GM18870 (cell line): ENCODE measurements at regions not wholly inside any gene's neighbourhood (a gene's known extent, or its start where the extent isn't known, plus 50 kb on each side); places are given as distances from the start of the nearest gene placed in this dataset.
"Not testable (repeated sequence)": the region's sequence is repeated elsewhere in the genome, so short reads cannot be mapped to it uniquely, and the experiment has no call there.

Experiments
- ATAC-seq: cut with Tn5 transposase; IDR thresholded peaks from one replicate; pipeline ENCODE4 v1.9.1; 2021; ENCODE audit warnings: moderate library complexity; ENCODE audit not compliant: unreplicated experiment

DNA sequence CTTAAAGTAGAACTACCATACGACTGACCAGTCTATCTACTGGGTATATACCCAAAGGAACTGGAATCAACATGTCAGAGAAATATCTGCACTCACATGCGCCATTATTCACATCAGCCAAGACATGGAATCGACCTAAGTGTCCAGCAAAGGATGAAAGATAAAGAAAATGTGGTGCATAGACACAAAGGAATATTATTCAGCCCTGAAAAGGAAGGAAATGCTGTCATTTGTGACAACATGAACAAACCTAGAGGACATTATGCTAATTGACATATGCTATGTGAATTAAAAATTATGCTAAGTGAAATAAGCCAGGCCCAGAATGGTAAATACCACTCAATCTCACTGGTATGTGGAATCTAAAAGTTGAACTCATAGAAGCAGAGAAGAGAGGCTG lies 123.7 kb downstream of the KLF6 start:
- ATAC-seq = no peak

DNA sequence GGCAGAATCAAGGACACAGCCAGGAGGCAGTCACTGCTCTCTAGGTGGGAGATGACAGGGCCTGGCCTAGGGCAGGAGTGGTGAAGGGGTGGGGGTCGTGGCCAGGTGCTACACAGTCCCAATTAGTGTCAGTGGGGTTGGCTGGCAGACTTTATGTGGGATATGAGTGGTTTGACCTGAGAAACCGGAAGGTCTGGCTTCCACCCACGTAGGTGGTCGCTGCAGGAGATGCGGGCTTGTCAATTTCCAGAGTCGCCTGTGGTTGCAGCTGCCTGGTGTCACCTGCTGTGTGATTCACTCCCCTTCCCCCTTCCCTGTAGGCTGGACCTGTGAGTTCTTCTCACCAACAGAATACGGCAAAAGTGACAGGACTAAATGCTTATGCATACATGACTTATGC lies 124.3 kb downstream of the KLF6 start:
- no peak for ATAC-seq

DNA sequence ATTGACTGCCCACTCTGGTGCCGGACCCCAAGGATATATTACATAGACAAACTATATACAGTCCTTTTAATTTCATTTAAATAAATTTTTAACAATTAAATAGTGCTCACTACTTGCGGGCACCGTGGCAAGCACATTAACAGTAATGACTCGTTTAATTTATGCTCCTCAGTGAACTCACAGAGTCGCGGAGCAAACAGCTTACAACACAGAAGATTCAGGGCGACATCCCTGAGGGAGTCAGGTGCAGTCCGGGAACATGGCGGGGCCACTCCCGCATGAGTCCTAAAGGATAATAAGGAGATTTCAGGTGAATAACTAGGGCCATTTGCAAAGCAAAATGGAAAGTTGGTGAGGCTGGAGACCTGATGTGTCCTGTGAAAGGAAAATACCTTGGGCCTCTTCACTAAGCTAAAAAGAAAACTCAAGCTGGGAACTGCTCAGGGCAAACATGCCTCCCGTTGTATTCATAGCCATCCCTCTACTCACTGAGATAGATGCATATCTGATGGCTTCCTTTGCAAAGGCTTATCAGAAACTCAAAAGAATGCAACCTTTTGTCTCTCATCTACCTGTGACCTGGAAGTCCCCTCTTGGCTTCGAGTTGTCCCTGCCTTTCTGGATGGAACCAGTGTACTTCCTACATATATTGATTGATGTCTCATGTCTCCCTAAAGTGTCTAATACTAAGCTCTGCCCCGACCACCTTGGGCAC lies 125.6 kb downstream of the KLF6 start:
- no peak for ATAC-seq

DNA sequence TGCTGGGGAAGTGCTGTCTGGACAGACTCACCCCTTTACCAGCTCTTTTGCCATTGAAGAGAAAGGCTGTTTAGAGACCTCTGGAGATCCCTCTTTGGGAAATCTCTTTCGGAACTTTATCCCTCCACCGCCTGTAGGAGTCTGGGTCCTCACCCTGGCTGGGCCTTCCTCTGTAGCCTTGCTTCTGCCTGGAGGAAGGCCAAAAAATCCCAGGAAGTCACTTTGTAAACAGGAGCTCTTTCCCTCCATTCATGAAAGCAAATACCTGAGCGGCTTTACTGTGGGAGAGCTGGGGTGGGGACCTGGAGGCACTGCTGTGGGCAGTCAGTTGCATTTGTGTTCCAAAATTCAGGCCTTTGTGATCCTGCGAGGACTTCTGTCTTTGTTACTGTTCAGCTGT lies 126.2 kb downstream of the KLF6 start:
- no peak for ATAC-seq

DNA sequence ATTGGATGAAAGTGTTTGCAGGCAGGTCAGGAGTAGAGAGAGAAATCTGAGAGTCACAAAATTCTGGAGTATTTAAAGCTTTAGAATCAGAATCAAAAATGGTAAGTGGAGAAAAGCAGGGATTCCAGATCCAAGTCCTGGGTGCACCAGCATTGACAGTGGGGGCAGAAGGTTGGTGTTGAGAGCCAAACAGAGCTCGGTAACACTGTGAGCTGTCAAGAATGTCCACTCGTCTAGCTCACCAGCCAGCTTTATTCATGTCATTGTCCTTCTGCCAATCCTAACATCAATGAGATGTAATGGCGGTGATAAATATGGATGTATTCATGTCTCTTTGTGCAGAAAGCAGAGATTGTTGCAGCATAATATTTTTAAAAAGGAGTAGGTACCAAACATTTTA lies 128.8 kb downstream of the KLF6 start:
- ATAC-seq = no peak

DNA sequence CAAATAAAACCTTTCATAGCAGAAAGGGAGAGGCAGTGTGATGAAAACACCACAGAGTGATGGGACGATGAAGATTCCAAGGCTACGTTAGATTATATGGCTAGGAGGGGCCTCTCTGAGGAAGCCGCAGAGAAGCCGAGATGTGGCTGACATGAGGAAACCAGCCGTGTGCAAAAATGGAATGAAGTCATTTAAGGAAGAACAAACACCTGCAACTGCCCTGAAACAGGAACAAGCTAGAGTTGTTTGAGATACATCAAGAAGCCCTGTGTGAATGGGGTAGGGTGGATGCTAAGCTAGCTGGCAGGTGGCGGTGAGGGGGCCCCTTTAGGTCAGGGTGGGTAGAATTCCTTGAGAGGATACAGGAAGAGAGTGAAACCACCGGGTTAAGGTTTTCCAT lies 129.5 kb downstream of the KLF6 start:
- no peak for ATAC-seq

DNA sequence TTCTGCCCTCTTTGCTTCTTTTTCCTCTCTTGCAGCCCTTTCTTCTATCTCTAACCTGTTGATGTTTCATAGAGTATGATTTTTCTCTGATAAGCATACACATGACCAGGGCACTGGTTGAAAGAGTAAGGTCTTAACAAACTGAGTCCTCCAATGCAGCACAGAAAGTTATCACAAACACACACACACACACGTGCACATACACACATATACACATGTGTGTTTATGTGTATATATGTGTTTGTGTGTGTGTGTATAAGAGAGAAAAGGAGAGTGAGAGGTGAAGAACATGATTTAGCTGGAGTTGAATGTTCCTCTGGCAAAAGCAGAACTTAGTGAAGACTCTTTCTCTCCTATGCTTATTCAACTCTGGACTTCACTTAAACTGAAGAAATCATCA lies 130.0 kb downstream of the KLF6 start:
- ATAC-seq = no peak

DNA sequence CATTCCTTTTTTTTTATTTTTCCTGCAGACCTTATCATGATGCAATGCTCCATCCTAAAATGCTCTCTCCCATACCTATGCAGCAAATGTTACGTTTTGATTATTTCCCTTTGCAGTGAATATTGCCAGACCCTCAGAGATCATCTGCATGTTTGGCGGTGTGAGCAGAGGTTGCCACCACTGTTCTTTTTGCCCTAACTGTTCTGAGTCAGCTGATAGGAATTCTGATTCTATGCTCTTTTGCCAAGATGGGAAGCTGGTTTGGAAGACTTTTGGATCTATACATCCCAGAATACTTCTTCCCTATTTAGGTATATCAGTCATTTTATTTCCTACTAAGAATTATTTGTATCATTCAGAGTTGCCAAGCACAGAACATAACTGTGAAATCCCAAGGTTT lies 130.5 kb downstream of the KLF6 start:
- ATAC-seq = no peak

DNA sequence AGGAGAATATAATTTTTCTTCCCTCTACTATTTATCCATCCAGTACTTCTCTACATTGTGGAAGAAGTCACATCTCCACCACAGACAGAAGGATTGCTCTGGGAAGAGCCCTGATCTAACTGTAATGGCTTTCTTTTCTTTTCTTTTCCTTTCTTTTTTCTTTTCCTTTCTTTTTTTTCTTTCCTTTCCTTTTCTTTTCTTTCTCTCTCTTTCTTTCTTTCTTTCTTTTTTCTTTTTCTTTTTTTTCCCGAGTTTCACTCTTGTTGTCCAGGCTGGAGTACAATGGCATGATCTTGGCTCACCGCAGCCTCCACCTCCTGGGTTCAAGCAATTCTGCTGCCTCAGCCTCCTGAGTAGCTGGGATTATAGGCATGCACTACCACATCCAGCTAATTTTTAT lies 131.7 kb downstream of the KLF6 start:
- not testable (repeated sequence) for ATAC-seq

DNA sequence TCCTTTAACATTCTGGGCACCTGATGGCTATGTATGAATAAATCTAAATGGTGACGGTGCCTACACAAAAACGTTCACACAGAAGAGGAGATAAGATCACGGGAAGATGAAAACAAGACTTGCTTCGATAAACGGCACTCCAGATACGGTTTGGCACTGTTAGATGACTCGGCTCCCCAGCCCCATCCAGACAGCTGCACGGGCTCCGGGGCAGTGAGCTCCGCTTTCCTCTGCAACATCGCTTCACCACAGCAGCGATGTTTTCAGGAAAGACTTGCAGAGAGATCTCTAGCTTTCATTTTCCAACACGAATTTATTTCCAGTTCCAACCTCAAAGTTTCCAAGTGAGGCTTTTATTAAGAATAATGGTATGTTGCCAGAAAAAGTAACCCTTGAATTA lies 132.1 kb downstream of the KLF6 start:
- ATAC-seq = no peak

DNA sequence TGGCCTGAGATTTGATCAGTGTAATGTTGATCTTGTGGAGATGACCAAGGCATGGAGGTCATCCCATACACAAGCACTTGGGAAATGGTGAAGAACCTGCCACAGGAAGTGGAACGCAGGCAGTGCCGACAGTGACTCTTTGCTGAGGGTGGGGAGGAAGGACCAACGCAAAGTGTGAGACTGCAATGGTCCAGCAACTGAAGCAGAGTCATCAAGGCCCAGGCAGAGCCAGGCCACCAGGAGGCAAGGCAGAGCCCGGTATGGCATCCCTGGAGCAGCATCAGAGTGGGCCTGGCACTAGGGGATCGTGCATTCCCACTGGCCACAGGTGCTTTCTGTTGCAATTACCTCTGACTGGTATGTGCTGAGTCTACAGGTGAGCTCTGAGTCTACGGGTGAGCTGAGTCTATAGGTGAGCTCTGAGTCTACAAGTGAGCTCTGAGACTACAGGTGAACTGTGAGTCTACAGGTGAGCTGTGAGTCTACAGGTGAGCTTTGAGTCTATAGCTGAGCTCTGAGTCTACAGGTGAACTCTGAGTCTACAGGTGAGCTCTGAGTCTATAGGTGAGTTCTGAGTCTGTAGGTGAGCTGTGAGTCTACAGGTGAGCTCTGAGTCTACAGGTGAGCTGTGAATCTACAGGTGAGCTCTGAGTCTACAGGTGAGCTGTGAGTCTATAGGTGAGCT lies 132.9 kb downstream of the KLF6 start:
- ATAC-seq = no peak

DNA sequence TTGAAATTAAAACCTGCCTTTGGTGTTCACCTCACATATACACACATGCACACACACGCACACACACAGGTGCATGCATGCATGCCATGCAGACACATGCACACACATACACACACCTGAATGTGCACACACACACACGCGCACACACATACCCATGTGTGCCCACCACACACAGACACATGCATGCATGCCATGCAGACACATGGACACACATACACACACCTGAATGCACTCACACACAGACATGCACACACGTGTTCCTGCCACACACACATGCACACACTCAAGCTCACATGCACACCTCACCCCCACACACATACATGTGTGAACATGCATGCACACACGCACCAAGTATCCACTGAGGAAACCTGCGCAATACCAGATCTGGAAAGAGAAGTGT lies 136.4 kb downstream of the KLF6 start:
- no peak for ATAC-seq

DNA sequence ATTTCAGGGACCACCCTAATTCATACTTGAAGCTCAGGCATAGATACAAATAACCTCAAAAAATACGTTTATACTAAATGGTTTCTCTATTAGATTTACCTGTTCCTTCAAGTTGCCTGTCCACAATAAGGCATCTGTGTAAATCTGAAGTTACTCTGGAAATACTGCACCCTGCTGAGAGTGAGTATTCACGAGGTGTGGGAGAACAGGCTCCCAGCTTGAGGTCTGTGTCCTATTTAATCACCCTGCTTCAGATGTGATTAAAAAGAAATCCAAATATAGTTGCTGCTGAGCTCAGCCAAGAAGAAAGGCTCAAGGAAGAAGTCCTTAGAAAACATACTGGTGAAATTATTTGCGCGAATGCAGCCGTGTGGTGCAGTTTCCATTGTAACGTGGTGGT lies 136.8 kb downstream of the KLF6 start:
- ATAC-seq = no peak

DNA sequence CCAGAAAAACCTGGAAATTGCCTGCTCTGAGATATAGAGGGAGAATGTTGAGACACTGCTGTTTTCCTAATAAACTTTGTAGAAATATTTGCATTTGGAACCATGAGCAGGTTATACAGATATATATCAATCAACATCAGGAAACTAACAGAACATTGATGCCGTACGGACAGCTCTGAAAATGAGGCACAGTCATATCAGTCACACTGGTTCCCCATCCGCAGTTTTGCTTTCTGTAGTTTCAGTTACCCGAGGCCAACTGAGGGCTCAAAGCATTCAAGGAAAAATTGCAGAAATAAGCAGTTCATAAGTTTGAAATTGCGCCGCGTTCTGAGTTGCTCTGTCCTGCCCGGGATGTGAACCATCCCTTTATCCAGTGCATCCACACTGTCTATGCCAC lies 137.9 kb downstream of the KLF6 start:
- ATAC-seq = no peak

DNA sequence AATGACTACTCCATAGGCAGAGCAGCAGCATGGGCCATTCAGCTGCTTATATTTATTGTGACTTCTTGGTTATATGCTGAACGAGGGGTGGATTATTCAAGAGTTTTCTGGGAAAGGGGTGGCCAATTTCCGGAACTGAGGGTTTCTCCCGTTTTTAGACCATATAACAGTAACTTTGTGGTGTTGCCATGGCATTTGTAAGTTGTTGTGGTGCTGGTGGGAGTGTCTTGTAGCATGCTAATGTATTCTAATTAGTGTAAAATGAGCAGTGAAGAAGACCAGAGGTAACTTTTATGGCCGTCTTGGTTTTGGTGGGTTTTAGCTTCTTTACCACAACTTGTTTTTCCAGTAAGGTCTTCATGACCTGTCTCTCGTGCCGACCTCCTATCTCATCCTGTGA lies 139.6 kb downstream of the KLF6 start:
- no peak for ATAC-seq

DNA sequence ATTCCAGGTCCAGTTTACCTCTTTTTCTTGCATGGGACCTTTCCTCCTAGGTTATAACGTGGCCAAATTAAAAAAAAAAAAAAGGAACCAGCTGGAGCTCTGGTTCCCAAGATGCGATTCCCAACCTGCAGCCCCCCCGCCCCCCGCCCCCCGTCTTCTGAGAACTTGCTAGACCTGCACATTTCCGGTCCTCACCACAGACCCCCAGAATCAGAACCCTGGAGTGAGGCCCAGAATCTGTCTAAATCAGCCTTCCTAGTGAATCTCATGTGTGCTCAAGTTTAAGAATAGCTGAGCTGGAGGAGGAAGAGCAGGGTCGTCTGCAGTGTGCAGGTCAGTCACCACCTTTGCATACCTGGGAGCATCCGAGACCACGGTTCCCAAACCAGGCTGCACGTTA lies 144.2 kb downstream of the KLF6 start:
- no peak for ATAC-seq

DNA sequence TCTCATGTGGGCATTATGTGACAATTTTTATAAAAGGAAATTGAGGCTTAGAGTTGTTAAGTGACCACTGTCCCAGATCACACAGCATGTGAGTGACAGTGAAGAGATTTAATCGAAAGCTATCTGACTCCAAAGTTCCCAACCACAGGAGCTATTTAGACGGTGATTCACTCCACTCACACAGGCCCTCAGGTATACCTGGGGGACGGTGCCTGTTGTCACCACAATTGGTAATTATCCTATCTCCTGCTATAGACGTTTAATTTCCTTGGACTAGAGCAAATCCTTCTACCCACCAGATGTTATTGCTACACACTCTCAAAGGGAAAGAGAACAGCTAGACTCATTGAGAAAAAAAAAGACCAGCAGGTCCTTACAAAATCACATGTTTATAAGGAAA lies 145.5 kb downstream of the KLF6 start:
- ATAC-seq = no peak

DNA sequence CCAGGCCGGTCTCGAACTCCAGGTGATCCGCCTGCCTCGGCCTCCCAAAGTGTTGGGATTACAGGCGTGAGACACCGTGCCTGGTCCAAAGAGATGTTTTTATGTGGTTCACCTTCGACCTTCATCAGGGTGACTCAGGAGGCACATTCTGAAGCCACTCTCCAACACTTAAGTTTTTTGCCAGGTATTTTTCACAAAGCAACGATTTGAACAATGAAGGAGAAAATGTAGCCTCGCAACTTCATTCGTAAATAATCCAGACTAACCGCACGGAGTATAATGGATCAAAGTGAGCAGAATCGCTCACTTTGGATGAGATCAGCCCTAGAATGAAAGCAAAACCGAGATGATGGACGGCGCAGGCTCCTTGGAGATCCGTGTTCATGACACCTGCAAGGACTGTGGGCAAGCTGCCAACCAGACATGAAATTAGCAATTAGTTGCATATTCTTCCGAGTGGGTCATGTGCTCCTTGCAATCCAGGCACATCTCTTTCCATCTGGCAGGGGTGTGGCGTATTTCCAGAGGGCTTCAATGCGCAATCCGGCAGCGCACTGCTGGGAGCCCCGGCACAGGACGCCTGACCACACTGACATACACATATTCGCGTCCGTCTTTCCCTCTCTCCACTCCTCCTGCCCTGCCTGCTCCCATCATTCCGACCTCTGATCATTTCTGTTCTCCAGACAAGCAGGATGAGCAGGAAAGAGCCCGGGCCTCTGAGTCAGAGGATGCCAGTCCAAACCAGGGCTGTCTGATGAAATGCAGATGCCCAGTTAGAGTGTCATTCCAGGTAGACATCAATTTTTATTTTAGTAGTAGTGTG lies 148.4 kb downstream of the KLF6 start:
- no peak for ATAC-seq

DNA sequence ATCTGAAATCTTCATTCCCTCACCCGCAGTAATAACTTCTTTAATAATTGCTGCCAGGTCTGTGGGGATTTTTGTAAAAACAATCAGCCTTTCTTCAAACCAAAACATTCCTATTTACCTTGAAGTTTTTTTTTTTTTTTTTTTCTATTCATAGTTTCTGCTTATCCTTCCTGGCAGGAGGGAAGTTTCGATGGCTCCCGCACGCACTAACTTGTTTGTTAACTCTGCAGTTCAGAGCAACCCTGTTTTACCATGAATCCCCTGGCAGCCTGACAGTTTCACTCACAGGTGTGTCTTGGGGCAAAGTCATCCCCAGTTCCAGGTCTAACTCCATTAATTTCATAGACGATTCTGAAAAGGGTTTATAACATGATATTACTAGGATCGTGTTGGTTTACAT lies 149.3 kb downstream of the KLF6 start:
- ATAC-seq = no peak

DNA sequence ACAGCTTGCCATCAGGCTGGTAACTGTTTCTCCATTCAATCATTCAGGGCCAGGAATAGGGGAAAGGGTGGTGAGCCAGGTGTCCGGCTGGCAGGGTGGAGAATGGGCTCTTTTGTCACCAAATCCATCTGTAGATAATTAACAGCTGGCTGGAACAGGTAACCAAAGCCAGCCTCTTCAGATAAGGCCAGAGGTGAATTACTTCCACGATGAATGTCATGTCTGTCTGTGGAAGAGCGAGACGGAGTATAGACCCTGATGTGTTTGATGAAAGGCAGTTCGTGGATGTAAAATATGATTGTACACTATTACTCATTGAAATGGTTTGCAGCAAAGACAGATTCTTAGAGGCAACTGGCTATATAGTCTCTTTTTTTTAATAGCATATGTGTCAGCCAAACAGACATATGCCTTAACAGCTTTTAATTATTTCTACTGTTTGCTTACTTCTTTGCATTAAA lies 149.8 kb downstream of the KLF6 start:
- ATAC-seq = no peak

DNA sequence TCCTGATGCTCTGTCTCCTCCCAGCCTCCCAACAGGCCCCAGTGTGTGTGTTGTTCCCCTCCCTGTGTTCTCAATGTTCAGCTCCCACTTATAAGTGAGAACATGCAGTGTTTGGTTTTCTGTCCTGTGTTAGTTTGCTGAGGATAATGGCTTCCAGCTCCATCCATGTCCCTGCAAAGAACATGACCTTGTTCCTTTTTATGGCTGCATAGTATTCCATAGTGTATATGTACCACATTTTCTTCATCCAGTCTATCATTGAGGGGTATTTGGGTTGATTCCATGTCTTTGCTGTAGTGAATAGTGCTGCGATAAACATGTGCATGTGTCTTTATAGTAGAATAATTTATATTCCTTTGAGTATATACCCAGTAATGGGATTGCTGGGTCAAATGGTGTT lies 150.4 kb downstream of the KLF6 start:
- not testable (repeated sequence) for ATAC-seq
